Activated CD4-positive, alpha-beta T cell treated with anti-CD3 and anti-CD28 coated beads, Interleukin-10, Interleukin-2, amounts not matched to agents 100 ng/mL and 50 ng/mL, durations not matched to agents 16 hours and 8 hours (primary cell): ENCODE measurements at regions not wholly inside any gene's neighbourhood (a gene's known extent, or its start where the extent isn't known, plus 50 kb on each side); places are given as distances from the start of the nearest gene placed in this dataset.

Source experiments
- DNase-seq: peaks from one replicate; pipeline ENCODE4 v3.0.0-alpha.2; 2020

- no peak for DNase-seq
Observed at GRCh38 chr2:4408321-4408720, 704.9 kb downstream of the DCDC2C start.

GRCh38 chr2:4412637-4413187, 709.3 kb downstream of the DCDC2C start:
- no peak for DNase-seq

GRCh38 chr2:4415171-4415570, 711.8 kb downstream of the DCDC2C start:
- no peak for DNase-seq

- DNase-seq: no peak
Observed at GRCh38 chr2:4415810-4416413, 712.5 kb downstream of the DCDC2C start.

GRCh38 chr2:4416431-4416830, 713.1 kb downstream of the DCDC2C start:
- no peak for DNase-seq

- no peak for DNase-seq
Observed at GRCh38 chr2:4417771-4418170, 714.4 kb downstream of the DCDC2C start.

GRCh38 chr2:4420032-4420431, 716.7 kb downstream of the DCDC2C start:
- no peak for DNase-seq

- DNase-seq: no peak
Observed at GRCh38 chr2:4424153-4424552, 720.8 kb downstream of the DCDC2C start.

- DNase-seq: no peak
Observed at GRCh38 chr2:4427083-4427482, 723.7 kb downstream of the DCDC2C start.

- no peak for DNase-seq
Observed at GRCh38 chr2:4445821-4446220, 742.4 kb downstream of the DCDC2C start.

- DNase-seq: no peak
Observed at GRCh38 chr2:4454907-4455306, 751.5 kb downstream of the DCDC2C start.

- no peak for DNase-seq
Observed at GRCh38 chr2:4455486-4456155, 752.2 kb downstream of the DCDC2C start.

- no peak for DNase-seq
Observed at GRCh38 chr2:4464634-4465266, 761.4 kb downstream of the DCDC2C start.

- no peak for DNase-seq
Observed at GRCh38 chr2:4465671-4466070, 762.3 kb downstream of the DCDC2C start.

- DNase-seq: no peak
Observed at GRCh38 chr2:4475618-4476017, 772.2 kb downstream of the DCDC2C start.

- DNase-seq: no peak
Observed at GRCh38 chr2:4483050-4483449, 779.7 kb downstream of the DCDC2C start.

GRCh38 chr2:4486971-4487370, 783.6 kb downstream of the DCDC2C start:
- DNase-seq: no peak

- no peak for DNase-seq
Observed at GRCh38 chr2:4499316-4500030, 796.1 kb downstream of the DCDC2C start.

GRCh38 chr2:4501525-4501924, 798.1 kb downstream of the DCDC2C start:
- no peak for DNase-seq

- DNase-seq: no peak
Observed at GRCh38 chr2:4502230-4502843, 799.0 kb downstream of the DCDC2C start.

GRCh38 chr2:4507661-4508060, 804.3 kb downstream of the DCDC2C start:
- no peak for DNase-seq

GRCh38 chr2:4515871-4516761, 812.7 kb downstream of the DCDC2C start:
- no peak for DNase-seq
